ENCODE measurements at regions not wholly inside any gene's neighbourhood (a gene's known extent, or its start where the extent isn't known, plus 50 kb on each side); places are given as distances from the start of the nearest gene placed in this dataset.

- no peak for TF ChIP-seq CTCF (IDR thresholded peaks at IDR 0.05; ENCODE audit: low read depth, low read length, missing control alignments)
- in situ Hi-C loops (cut with HindIII; ENCODE audit: low pct_ligation_motif_present, low sequenced_read_pairs), result no loop called here
- DNase-seq, result no peak
Observed at GRCh38 chr5:152511120-152511519, 106.0 kb upstream of the NMUR2 start.

GRCh38 chr5:152511531-152512132, 106.6 kb upstream of the NMUR2 start:
- no peak for TF ChIP-seq CTCF (IDR thresholded peaks at IDR 0.05; ENCODE audit: low read depth, low read length, missing control alignments)
- Histone ChIP-seq H3K36me3 (replicated peaks) (no peaks in the 10 kb centered on the region), H3K27me3 (replicated peaks) (no peaks in the 10 kb centered on the region), H3K27ac (no peak overlapping the region), H3K4me3 (ENCODE audit: low read depth, low read length) (no peak overlapping the region)
- no peak for DNase-seq
- in situ Hi-C loops (cut with HindIII; ENCODE audit: low pct_ligation_motif_present, low sequenced_read_pairs), result no loop called here

More at GRCh38 chr5:152511120-152511519, 106.0 kb upstream of the NMUR2 start:
- Histone ChIP-seq H3K36me3 (replicated peaks) (no peaks in the 10 kb centered on the region), H3K4me3 (ENCODE audit: low read depth, low read length) (no peak overlapping the region), H3K27ac (no peak overlapping the region), H3K27me3 (replicated peaks) (no peaks in the 10 kb centered on the region)

DNA sequence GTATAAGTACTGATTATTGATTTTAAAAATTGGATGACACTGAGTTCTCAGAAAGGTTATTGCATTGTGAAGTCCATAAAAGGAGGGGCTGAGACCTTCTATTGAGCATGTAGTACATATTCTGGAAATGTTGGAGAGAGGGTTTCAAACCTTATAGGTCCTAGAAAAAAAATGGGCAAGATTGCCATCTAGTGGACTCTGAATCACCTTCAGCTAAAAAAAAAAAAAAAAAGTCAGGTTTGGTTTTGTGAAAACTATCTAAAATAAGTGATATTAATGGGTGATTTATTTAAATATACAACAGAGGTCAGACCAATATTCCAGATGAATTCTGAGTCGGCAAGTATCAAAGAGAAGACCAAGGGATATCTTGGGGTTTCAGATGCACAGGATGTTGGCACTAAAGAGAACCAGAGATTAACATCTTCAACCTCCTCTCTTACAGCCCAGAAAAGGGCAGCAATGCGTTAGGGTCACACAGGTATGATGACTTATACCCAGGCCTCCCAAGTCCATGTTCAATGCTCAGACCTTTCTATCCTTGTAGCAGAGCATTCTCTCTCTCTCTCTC, 109.8 kb upstream of the NMUR2 start:
- DNase-seq, result no peak
- in situ Hi-C loops (cut with HindIII; ENCODE audit: low pct_ligation_motif_present, low sequenced_read_pairs), result no loop called here
- H3K36me3 ChIP-seq (replicated peaks), result no peaks in the 10 kb centered on the region

GRCh38 chr5:152523964-152524363, 118.9 kb upstream of the NMUR2 start:
- TF ChIP-seq CTCF (IDR thresholded peaks at IDR 0.05; ENCODE audit: low read depth, low read length, missing control alignments), result no peak
- Histone ChIP-seq H3K4me3 (ENCODE audit: low read depth, low read length) (no peak overlapping the region), H3K36me3 (replicated peaks) (no peaks in the 10 kb centered on the region), H3K27ac (no peak overlapping the region), H3K27me3 (replicated peaks) (no peaks in the 10 kb centered on the region)
- DNase-seq, result no peak
- in situ Hi-C loops (cut with HindIII; ENCODE audit: low pct_ligation_motif_present, low sequenced_read_pairs), result no loop called here

More for the DNA sequence above, 109.8 kb upstream of the NMUR2 start:
- H3K27ac ChIP-seq, result no peak overlapping the region
- no peak overlapping the region for H3K4me3 ChIP-seq (ENCODE audit: low read depth, low read length)
- H3K27me3 ChIP-seq (replicated peaks), result no peaks in the 10 kb centered on the region
- peak; percentile 39 for TF ChIP-seq CTCF (IDR thresholded peaks at IDR 0.05; ENCODE audit: low read depth, low read length, missing control alignments)

GRCh38 chr5:152527358-152528052, 122.4 kb upstream of the NMUR2 start:
- DNase-seq, result no peak
- in situ Hi-C loops (cut with HindIII; ENCODE audit: low pct_ligation_motif_present, low sequenced_read_pairs), result no loop called here
- Histone ChIP-seq H3K27ac (no peak overlapping the region), H3K4me3 (ENCODE audit: low read depth, low read length) (no peak overlapping the region), H3K27me3 (replicated peaks) (no peaks in the 10 kb centered on the region), H3K36me3 (replicated peaks) (no peaks in the 10 kb centered on the region)
- no peak for TF ChIP-seq CTCF (IDR thresholded peaks at IDR 0.05; ENCODE audit: low read depth, low read length, missing control alignments)

Measured in brain microvascular endothelial cell (primary cell).